KBM-7 (cell line): ENCODE measurements at regions not wholly inside any gene's neighbourhood (a gene's known extent, or its start where the extent isn't known, plus 50 kb on each side); places are given as distances from the start of the nearest gene placed in this dataset.

Source experiments
- DNase-seq: peaks from one replicate; pipeline ENCODE4 v3.0.0-alpha.2; 2015
- in situ Hi-C: fragments of 300-500 bp; cut with MboI; formaldehyde crosslinking; loops from 2 replicates; pipeline ENCODE4 v1.14.3; 2020; ENCODE audit warnings: low sequenced_read_pairs, low pct_unique_long_range_greater_than_20kb, mixed read lengths

- peak; percentile 16 for DNase-seq
- in situ Hi-C loops, result no loop called here
These were observed 349.2 kb downstream of the MAFB start for GRCh38 chr20:40339661-40340449.

- in situ Hi-C loops, result no loop called here
- no peak for DNase-seq
These were observed 352.5 kb downstream of the MAFB start for GRCh38 chr20:40336533-40336932.

GRCh38 chr20:40335901-40336351 lies 353.1 kb downstream of the MAFB start:
- no peak for DNase-seq
- in situ Hi-C loops, result no loop called here

- in situ Hi-C loops, result no loop called here
- DNase-seq, result no peak
These were observed 353.6 kb downstream of the MAFB start for GRCh38 chr20:40335437-40335836.

GRCh38 chr20:40333591-40333990 lies 355.4 kb downstream of the MAFB start:
- no peak for DNase-seq
- in situ Hi-C loops, result no loop called here

GRCh38 chr20:40331807-40332560 lies 357.1 kb downstream of the MAFB start:
- in situ Hi-C loops, result no loop called here
- no peak for DNase-seq

- DNase-seq, result no peak
- in situ Hi-C loops, result no loop called here
These were observed 357.8 kb downstream of the MAFB start for GRCh38 chr20:40331249-40331648.

GRCh38 chr20:40329321-40329720 lies 359.7 kb downstream of the MAFB start:
- in situ Hi-C loops, result no loop called here
- no peak for DNase-seq

GRCh38 chr20:40326784-40327183 lies 362.3 kb downstream of the MAFB start:
- in situ Hi-C loops, result no loop called here
- no peak for DNase-seq

- in situ Hi-C loops, result no loop called here
- no peak for DNase-seq
These were observed 363.9 kb downstream of the MAFB start for GRCh38 chr20:40325006-40325568.

- in situ Hi-C loops, result no loop called here
- no peak for DNase-seq
These were observed 365.7 kb downstream of the MAFB start for GRCh38 chr20:40323361-40323794.

GRCh38 chr20:40322941-40323340 lies 366.1 kb downstream of the MAFB start:
- in situ Hi-C loops, result no loop called here

GRCh38 chr20:40320517-40321011 lies 368.5 kb downstream of the MAFB start:
- DNase-seq, result no peak
- in situ Hi-C loops, result no loop called here

More at GRCh38 chr20:40322941-40323340, 366.1 kb downstream of the MAFB start:
- no peak for DNase-seq

- in situ Hi-C loops, result no loop called here
These were observed 369.1 kb downstream of the MAFB start for GRCh38 chr20:40319741-40320516.

GRCh38 chr20:40319056-40319455 lies 370.0 kb downstream of the MAFB start:
- DNase-seq, result no peak

More at GRCh38 chr20:40319741-40320516, 369.1 kb downstream of the MAFB start:
- DNase-seq, result no peak

GRCh38 chr20:40317156-40317790 lies 371.8 kb downstream of the MAFB start:
- in situ Hi-C loops, result no loop called here

More at GRCh38 chr20:40319056-40319455, 370.0 kb downstream of the MAFB start:
- in situ Hi-C loops, result no loop called here

GRCh38 chr20:40314278-40314677 lies 374.8 kb downstream of the MAFB start:
- in situ Hi-C loops, result no loop called here
- DNase-seq, result no peak

More at GRCh38 chr20:40317156-40317790, 371.8 kb downstream of the MAFB start:
- DNase-seq, result no peak

- in situ Hi-C loops, result no loop called here
- DNase-seq, result no peak
These were observed 375.3 kb downstream of the MAFB start for GRCh38 chr20:40313730-40314129.

GRCh38 chr20:40309731-40310130 lies 379.3 kb downstream of the MAFB start:
- in situ Hi-C loops, result no loop called here
- DNase-seq, result no peak
